Stimulated activated CD8-positive, alpha-beta memory T cell treated with anti-CD3 and anti-CD28 coated beads, Interleukin-12 subunit alpha, Interleukin-12 subunit beta, amount 100 ng/mL, for 4 hours (primary cell): ENCODE measurements at regions not wholly inside any gene's neighbourhood (a gene's known extent, or its start where the extent isn't known, plus 50 kb on each side); places are given as distances from the start of the nearest gene placed in this dataset.

ENCODE experiments used
- DNase-seq: peaks from one replicate; pipeline ENCODE4 v3.0.0-alpha.2; 2020; ENCODE audit warnings: low read depth

- no peak for DNase-seq
Measured at GRCh38 chr13:80235967-80236302, 105.0 kb downstream of the SPRY2 start.

- DNase-seq: no peak
Measured at GRCh38 chr13:80235166-80235966, 105.6 kb downstream of the SPRY2 start.

- DNase-seq: no peak
Measured at GRCh38 chr13:80227645-80228044, 113.3 kb downstream of the SPRY2 start.

GRCh38 chr13:80226645-80227044 lies 114.3 kb downstream of the SPRY2 start:
- DNase-seq: no peak

- no peak for DNase-seq
Measured at GRCh38 chr13:80224468-80224867, 116.5 kb downstream of the SPRY2 start.

- DNase-seq: no peak
Measured at GRCh38 chr13:80217614-80218456, 123.1 kb downstream of the SPRY2 start.

GRCh38 chr13:80215368-80215767 lies 125.6 kb downstream of the SPRY2 start:
- DNase-seq: no peak

- DNase-seq: no peak
Measured at GRCh38 chr13:80214521-80214991, 126.4 kb downstream of the SPRY2 start.

- no peak for DNase-seq
Measured at GRCh38 chr13:80214050-80214449, 126.9 kb downstream of the SPRY2 start.

GRCh38 chr13:80213201-80213600 lies 127.7 kb downstream of the SPRY2 start:
- DNase-seq: no peak

- DNase-seq: no peak
Measured at GRCh38 chr13:80211566-80211965, 129.4 kb downstream of the SPRY2 start.

GRCh38 chr13:80204642-80205041 lies 136.3 kb downstream of the SPRY2 start:
- no peak for DNase-seq

- DNase-seq: no peak
Measured at GRCh38 chr13:80203496-80203895, 137.4 kb downstream of the SPRY2 start.

- no peak for DNase-seq
Measured at GRCh38 chr13:80201694-80202468, 139.0 kb downstream of the SPRY2 start.

- DNase-seq: no peak
Measured at GRCh38 chr13:80199585-80200292, 141.2 kb downstream of the SPRY2 start.

GRCh38 chr13:80199067-80199466 lies 141.9 kb downstream of the SPRY2 start:
- DNase-seq: no peak

- DNase-seq: no peak
Measured at GRCh38 chr13:80196756-80197155, 144.2 kb downstream of the SPRY2 start.

GRCh38 chr13:80195649-80196048 lies 145.3 kb downstream of the SPRY2 start:
- no peak for DNase-seq

- DNase-seq: no peak
Measured at GRCh38 chr13:80189889-80190597, 150.9 kb downstream of the SPRY2 start.

GRCh38 chr13:80180740-80181355 lies 160.1 kb downstream of the SPRY2 start:
- no peak for DNase-seq

- no peak for DNase-seq
Measured at GRCh38 chr13:80177327-80177726, 163.6 kb downstream of the SPRY2 start.
